HFF-Myc (cell line): ENCODE measurements at regions not wholly inside any gene's neighbourhood (a gene's known extent, or its start where the extent isn't known, plus 50 kb on each side); places are given as distances from the start of the nearest gene placed in this dataset.

Source experiments
- DNase-seq: peaks from one replicate; pipeline ENCODE4 v3.0.0-alpha.2; 2011; ENCODE audit warnings: low read depth; ENCODE audit errors: extremely low read depth
- H3K4me3 ChIP-seq: replicated peaks from 2 replicates; pipeline ENCODE4 v1.5.1; 2011; ENCODE audit warnings: low read depth, mild to moderate bottlenecking, control low read depth, low read length
- CTCF ChIP-seq: IDR thresholded peaks from 2 replicates; pipeline ENCODE4 v1.5.1; 2012; ENCODE audit warnings: mild to moderate bottlenecking, low read depth, low read length, control low read depth; ENCODE audit errors: missing control alignments

GRCh38 chr18:60563082-60563481 is 190.5 kb upstream of the MC4R start:
- TF ChIP-seq CTCF, result no peak
- no peak for DNase-seq
- H3K4me3 ChIP-seq, result no peak overlapping the region

GRCh38 chr18:60568220-60568619 is 195.6 kb upstream of the MC4R start:
- TF ChIP-seq CTCF, result no peak
- H3K4me3 ChIP-seq, result no peak overlapping the region
- no peak for DNase-seq

GRCh38 chr18:60570172-60570571 is 197.6 kb upstream of the MC4R start:
- H3K4me3 ChIP-seq, result no peak overlapping the region
- DNase-seq, result no peak
- no peak for TF ChIP-seq CTCF

GRCh38 chr18:60577457-60577856 is 204.9 kb upstream of the MC4R start:
- H3K4me3 ChIP-seq, result no peak overlapping the region
- DNase-seq, result no peak
- no peak for TF ChIP-seq CTCF

GRCh38 chr18:60585670-60586069 is 213.1 kb upstream of the MC4R start:
- no peak for DNase-seq
- TF ChIP-seq CTCF, result no peak
- H3K4me3 ChIP-seq, result no peak overlapping the region

GRCh38 chr18:60593249-60593648 is 220.7 kb upstream of the MC4R start:
- TF ChIP-seq CTCF, result no peak
- H3K4me3 ChIP-seq, result no peak overlapping the region
- DNase-seq, result no peak

GRCh38 chr18:60596928-60597327 is 224.4 kb upstream of the MC4R start:
- TF ChIP-seq CTCF, result no peak
- H3K4me3 ChIP-seq, result no peak overlapping the region
- no peak for DNase-seq
